ENCODE measurements at regions not wholly inside any gene's neighbourhood (a gene's known extent, or its start where the extent isn't known, plus 50 kb on each side); places are given as distances from the start of the nearest gene placed in this dataset.

GRCh38 chr3:65045138-65045537, 357.3 kb upstream of the ADAMTS9 start:
- TF ChIP-seq CTCF (IDR thresholded peaks at IDR 0.05) (no peak), POLR2A (IDR thresholded peaks at IDR 0.05) (no peak)

Measured in thyroid gland (tissue), 4 donors.